ENCODE measurements at regions not wholly inside any gene's neighbourhood (a gene's known extent, or its start where the extent isn't known, plus 50 kb on each side); places are given as distances from the start of the nearest gene placed in this dataset.

DNA sequence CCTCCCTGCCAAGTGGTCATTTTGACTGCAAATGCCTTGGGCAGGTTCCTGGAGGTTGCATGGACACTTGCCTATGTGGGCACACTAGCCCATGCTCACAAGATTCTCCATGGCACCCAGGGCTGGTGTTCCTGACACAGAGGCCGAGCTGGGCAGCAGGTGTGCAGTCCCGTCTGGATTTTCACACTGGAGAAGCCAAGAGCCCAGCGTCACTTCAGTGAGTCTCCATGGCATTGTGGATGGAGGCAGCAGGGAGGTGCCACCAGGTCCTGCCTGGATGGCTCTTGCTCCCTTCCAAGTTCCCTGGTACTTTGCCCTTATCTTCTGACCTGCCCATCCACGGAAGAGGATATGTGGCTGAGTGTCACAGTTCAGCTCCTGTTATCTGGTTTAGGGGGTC lies 63.7 kb upstream of the PLCL2 start:
- no peaks in the 10 kb centered on the region for H3K36me3 ChIP-seq (ENCODE audit: insufficient read depth)
- no peak overlapping the region for H3K27ac Mint-ChIP-seq
- no peaks in the 10 kb centered on the region for H3F3A ChIP-seq (replicated peaks; ENCODE audit: low read depth)
- TF ChIP-seq ZNF114 (CRISPR knock-in tag; IDR thresholded peaks at IDR 0.05), result no peak
- TF ChIP-seq JUNB (IDR thresholded peaks at IDR 0.05; ENCODE audit: unreplicated experiment), result no peak
- no peak for TF ChIP-seq EZH2 (IDR thresholded peaks at IDR 0.05; ENCODE audit: low read depth, unreplicated experiment)
- TF ChIP-seq CREB1 (CRISPR knock-in tag; IDR thresholded peaks at IDR 0.05; ENCODE audit: low read depth), result no peak
- TF ChIP-seq STAT1 (IDR thresholded peaks at IDR 0.05; ENCODE audit: unreplicated experiment), result no peak
- no peak for TF ChIP-seq ETS1 (IDR thresholded peaks at IDR 0.05)
- no peak for TF ChIP-seq EZH2phosphoT487 (IDR thresholded peaks at IDR 0.05; ENCODE audit: unreplicated experiment)
- no peaks in the 10 kb centered on the region for H3K36me3 Mint-ChIP-seq (ENCODE audit: low read depth)
- peak overlapping the region; percentile 47; the same call in 1 of the 2 replicates for H2AFZ ChIP-seq
- H4K20me1 ChIP-seq (replicated peaks; ENCODE audit: insufficient read depth), result no peaks in the 10 kb centered on the region
- H3K4me3 Mint-ChIP-seq, result no peak overlapping the region
- no peak for DNase-seq (ENCODE audit: low spot score)
- ATAC-seq, result no peak
- no peaks in the 10 kb centered on the region for H3K79me2 ChIP-seq (replicated peaks; ENCODE audit: insufficient read depth)
- no peak overlapping the region for H3K4me2 ChIP-seq
- H3K9me2 ChIP-seq (ENCODE audit: insufficient read depth), result peaks cover 13% of the 10 kb centered on the region
- peaks cover 2% of the 10 kb centered on the region for H3K27me3 Mint-ChIP-seq (ENCODE audit: insufficient read depth, low read depth, poor library complexity)
- no peak overlapping the region for H3K27ac ChIP-seq (ENCODE audit: low read depth)
- H3K9me3 Mint-ChIP-seq, result no peaks in the 10 kb centered on the region; the same call in 2 of the 3 replicates
- H3K4me3 ChIP-seq, result no peak overlapping the region
- H3K4me1 ChIP-seq (ENCODE audit: insufficient read depth), result no peaks in the 10 kb centered on the region
- no peaks in the 10 kb centered on the region for H3K4me1 Mint-ChIP-seq
- H3K27me3 ChIP-seq (ENCODE audit: insufficient read depth), result no peaks in the 10 kb centered on the region

DNA sequence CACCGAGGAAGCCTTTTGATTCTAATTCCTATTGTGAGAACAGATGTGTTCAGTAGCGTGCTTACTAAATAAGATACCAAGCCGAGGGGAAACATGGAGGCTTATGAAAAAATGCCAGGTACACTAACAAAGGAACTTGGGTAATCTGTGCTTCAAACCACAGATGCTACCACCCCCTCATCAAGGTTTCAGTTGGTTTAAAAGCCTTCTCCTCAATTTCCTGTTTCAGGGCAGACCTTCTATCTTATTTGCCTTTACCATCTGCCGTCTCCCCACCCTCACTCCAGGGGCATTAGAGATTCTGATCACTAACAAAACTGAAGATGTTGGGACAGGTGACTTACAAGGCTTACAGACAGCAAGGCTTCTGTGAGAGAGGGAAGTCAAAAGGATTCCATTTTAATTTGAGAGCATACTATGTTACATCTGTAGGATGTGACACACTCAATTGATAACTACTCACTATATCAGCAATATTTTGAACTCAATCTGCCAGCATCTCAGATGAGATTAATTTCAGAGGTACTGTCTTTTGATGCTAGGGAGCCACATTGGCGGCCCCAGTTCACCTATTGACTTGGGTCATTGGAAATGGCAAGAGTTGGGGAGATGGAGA lies 60.6 kb upstream of the PLCL2 start:
- no peak for ATAC-seq
- no peaks in the 10 kb centered on the region for H3K79me2 ChIP-seq (replicated peaks; ENCODE audit: insufficient read depth)
- no peak overlapping the region for H3K4me3 Mint-ChIP-seq

More for the DNA sequence above, 60.6 kb upstream of the PLCL2 start:
- Histone ChIP-seq H3K4me1 (ENCODE audit: insufficient read depth) (no peaks in the 10 kb centered on the region), H3K9me2 (ENCODE audit: insufficient read depth) (peaks cover 13% of the 10 kb centered on the region), H3K4me3 (no peak overlapping the region), H3K27ac (ENCODE audit: low read depth) (no peak overlapping the region), H4K20me1 (replicated peaks; ENCODE audit: insufficient read depth) (no peaks in the 10 kb centered on the region), H3F3A (replicated peaks; ENCODE audit: low read depth) (no peaks in the 10 kb centered on the region), H3K4me2 (no peak overlapping the region), H3K36me3 (ENCODE audit: insufficient read depth) (no peaks in the 10 kb centered on the region), H3K27me3 (ENCODE audit: insufficient read depth) (no peaks in the 10 kb centered on the region), H2AFZ (no peak overlapping the region)
- TF ChIP-seq POLR2AphosphoS5 (IDR thresholded peaks at IDR 0.05; ENCODE audit: low read depth) (no peak), EZH2phosphoT487 (IDR thresholded peaks at IDR 0.05; ENCODE audit: unreplicated experiment) (no peak), EZH2 (IDR thresholded peaks at IDR 0.05; ENCODE audit: low read depth, unreplicated experiment) (no peak), ZNF114 (CRISPR knock-in tag; IDR thresholded peaks at IDR 0.05) (no peak)
- TF ChIP-seq, protein P1, sequence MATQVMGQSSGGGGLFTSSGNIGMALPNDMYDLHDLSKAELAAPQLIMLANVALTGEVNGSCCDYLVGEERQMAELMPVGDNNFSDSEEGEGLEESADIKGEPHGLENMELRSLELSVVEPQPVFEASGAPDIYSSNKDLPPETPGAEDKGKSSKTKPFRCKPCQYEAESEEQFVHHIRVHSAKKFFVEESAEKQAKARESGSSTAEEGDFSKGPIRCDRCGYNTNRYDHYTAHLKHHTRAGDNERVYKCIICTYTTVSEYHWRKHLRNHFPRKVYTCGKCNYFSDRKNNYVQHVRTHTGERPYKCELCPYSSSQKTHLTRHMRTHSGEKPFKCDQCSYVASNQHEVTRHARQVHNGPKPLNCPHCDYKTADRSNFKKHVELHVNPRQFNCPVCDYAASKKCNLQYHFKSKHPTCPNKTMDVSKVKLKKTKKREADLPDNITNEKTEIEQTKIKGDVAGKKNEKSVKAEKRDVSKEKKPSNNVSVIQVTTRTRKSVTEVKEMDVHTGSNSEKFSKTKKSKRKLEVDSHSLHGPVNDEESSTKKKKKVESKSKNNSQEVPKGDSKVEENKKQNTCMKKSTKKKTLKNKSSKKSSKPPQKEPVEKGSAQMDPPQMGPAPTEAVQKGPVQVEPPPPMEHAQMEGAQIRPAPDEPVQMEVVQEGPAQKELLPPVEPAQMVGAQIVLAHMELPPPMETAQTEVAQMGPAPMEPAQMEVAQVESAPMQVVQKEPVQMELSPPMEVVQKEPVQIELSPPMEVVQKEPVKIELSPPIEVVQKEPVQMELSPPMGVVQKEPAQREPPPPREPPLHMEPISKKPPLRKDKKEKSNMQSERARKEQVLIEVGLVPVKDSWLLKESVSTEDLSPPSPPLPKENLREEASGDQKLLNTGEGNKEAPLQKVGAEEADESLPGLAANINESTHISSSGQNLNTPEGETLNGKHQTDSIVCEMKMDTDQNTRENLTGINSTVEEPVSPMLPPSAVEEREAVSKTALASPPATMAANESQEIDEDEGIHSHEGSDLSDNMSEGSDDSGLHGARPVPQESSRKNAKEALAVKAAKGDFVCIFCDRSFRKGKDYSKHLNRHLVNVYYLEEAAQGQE (IDR thresholded peaks at IDR 0.05; ENCODE audit: unreplicated experiment), result no peak
- no peak for DNase-seq (ENCODE audit: low spot score)
- peaks cover 3% of the 10 kb centered on the region; the same call in 2 of the 3 replicates for H3K4me1 Mint-ChIP-seq
- H3K27ac Mint-ChIP-seq, result no peak overlapping the region
- peaks cover 2% of the 10 kb centered on the region for H3K27me3 Mint-ChIP-seq (ENCODE audit: insufficient read depth, low read depth, poor library complexity)
- H3K36me3 Mint-ChIP-seq (ENCODE audit: low read depth), result no peaks in the 10 kb centered on the region
- H3K9me3 Mint-ChIP-seq, result no peaks in the 10 kb centered on the region; the same call in 2 of the 3 replicates

Data from GM23338 (cell line).